Neural crest cell (in vitro differentiated cells): ENCODE measurements at regions not wholly inside any gene's neighbourhood (a gene's known extent, or its start where the extent isn't known, plus 50 kb on each side); places are given as distances from the start of the nearest gene placed in this dataset.
"Not testable (repeated sequence)": the region's sequence is repeated elsewhere in the genome, so short reads cannot be mapped to it uniquely, and the experiment has no call there.

Experiments
- DNase-seq: peaks from one replicate; pipeline ENCODE4 v3.0.0; 2021; ENCODE audit warnings: low read depth, mixed read lengths, low spot score
- H3K27ac Mint-ChIP-seq: one replicate; pipeline ENCODE4 v1.8.0; 2021; ENCODE audit warnings: mild to moderate bottlenecking, mixed read lengths; ENCODE audit not compliant: unreplicated experiment
- H3K27me3 Mint-ChIP-seq: 2 replicates; pipeline ENCODE4 v1.8.0; 2021; ENCODE audit warnings: low read depth, mild to moderate bottlenecking, mixed read lengths
- H3K36me3 Mint-ChIP-seq: 2 replicates; pipeline ENCODE4 v1.8.0; 2021; ENCODE audit warnings: low read depth, mild to moderate bottlenecking, mixed read lengths
- H3K4me1 Mint-ChIP-seq: 2 replicates; pipeline ENCODE4 v1.8.0; 2021; ENCODE audit warnings: mixed read lengths
- H3K4me3 Mint-ChIP-seq: one replicate; pipeline ENCODE4 v1.8.0; 2021; ENCODE audit warnings: mild to moderate bottlenecking, mixed read lengths
- H3K9me3 Mint-ChIP-seq: 2 replicates; pipeline ENCODE4 v1.8.0; 2021; ENCODE audit warnings: mixed read lengths
- CTCF ChIP-seq: fragments of 200-600 bp; sonication (generic); conservative IDR thresholded peaks from 2 replicates; pipeline ENCODE4 v1.5.0; 2021; ENCODE audit warnings: antibody characterized with exemption, mild to moderate bottlenecking

GRCh38 chr1:187938092-187938491 is 1109.3 kb downstream of the PLA2G4A start:
- Mint-ChIP-seq H3K27me3 (no peaks in the 10 kb centered on the region), H3K36me3 (no peaks in the 10 kb centered on the region), H3K4me1 (no peaks in the 10 kb centered on the region), H3K9me3 (peaks cover 9% of the 10 kb centered on the region), H3K4me3 (no peak overlapping the region), H3K27ac (no peak overlapping the region)
- TF ChIP-seq CTCF = no peak
- DNase-seq = no peak

- no peaks in the 10 kb centered on the region for H3K27me3 Mint-ChIP-seq
- TF ChIP-seq CTCF = no peak
- no peaks in the 10 kb centered on the region for H3K4me1 Mint-ChIP-seq
- no peak overlapping the region for H3K4me3 Mint-ChIP-seq
- H3K36me3 Mint-ChIP-seq = peaks cover 6% of the 10 kb centered on the region
- no peak overlapping the region for H3K27ac Mint-ChIP-seq
- DNase-seq = no peak
- H3K9me3 Mint-ChIP-seq = peaks cover 15% of the 10 kb centered on the region
Observed at GRCh38 chr1:187942986-187943385, 1114.2 kb downstream of the PLA2G4A start.

- peaks cover 12% of the 10 kb centered on the region for H3K9me3 Mint-ChIP-seq
- H3K36me3 Mint-ChIP-seq = peaks cover 6% of the 10 kb centered on the region
- no peaks in the 10 kb centered on the region for H3K4me1 Mint-ChIP-seq
- no peak for TF ChIP-seq CTCF
- no peaks in the 10 kb centered on the region for H3K27me3 Mint-ChIP-seq
- H3K4me3 Mint-ChIP-seq = no peak overlapping the region
- DNase-seq = no peak
- no peak overlapping the region for H3K27ac Mint-ChIP-seq
Observed at GRCh38 chr1:187943606-187944403, 1115.1 kb downstream of the PLA2G4A start.

GRCh38 chr1:187946661-187947060 is 1117.9 kb downstream of the PLA2G4A start:
- not testable (repeated sequence) for H3K4me1 Mint-ChIP-seq, H3K36me3 Mint-ChIP-seq, DNase-seq, H3K27me3 Mint-ChIP-seq, H3K27ac Mint-ChIP-seq, H3K4me3 Mint-ChIP-seq
- peaks cover 16% of the 10 kb centered on the region for H3K9me3 Mint-ChIP-seq

GRCh38 chr1:187947359-187947758 is 1118.6 kb downstream of the PLA2G4A start:
- no peak for DNase-seq
- H3K9me3 Mint-ChIP-seq = peaks cover 22% of the 10 kb centered on the region
- TF ChIP-seq CTCF = no peak
- no peaks in the 10 kb centered on the region for H3K4me1 Mint-ChIP-seq
- no peaks in the 10 kb centered on the region for H3K27me3 Mint-ChIP-seq
- H3K36me3 Mint-ChIP-seq = peaks cover 9% of the 10 kb centered on the region
- H3K4me3 Mint-ChIP-seq = no peak overlapping the region
- H3K27ac Mint-ChIP-seq = no peak overlapping the region

GRCh38 chr1:187948170-187948794 is 1119.5 kb downstream of the PLA2G4A start:
- Mint-ChIP-seq H3K4me3 (no peak overlapping the region), H3K9me3 (peaks cover 27% of the 10 kb centered on the region), H3K27ac (no peak overlapping the region), H3K4me1 (no peaks in the 10 kb centered on the region), H3K36me3 (peaks cover 9% of the 10 kb centered on the region), H3K27me3 (no peaks in the 10 kb centered on the region)
- TF ChIP-seq CTCF = no peak
- DNase-seq = no peak
